ENCODE measurements at regions not wholly inside any gene's neighbourhood (a gene's known extent, or its start where the extent isn't known, plus 50 kb on each side); places are given as distances from the start of the nearest gene placed in this dataset.

- no peaks in the 10 kb centered on the region for H3K36me3 ChIP-seq (replicated peaks; ENCODE audit: control insufficient read depth, insufficient read depth, low read length)
- H3K4me3 ChIP-seq (ENCODE audit: insufficient read depth, low read depth, low read length) = no peak overlapping the region
- no peak for DNase-seq
- no peaks in the 10 kb centered on the region for H3K27me3 ChIP-seq (ENCODE audit: control insufficient read depth, insufficient read depth, low read length)
Observed at GRCh38 chr11:106186630-106187029, 109.2 kb downstream of the AASDHPPT start.

DNA sequence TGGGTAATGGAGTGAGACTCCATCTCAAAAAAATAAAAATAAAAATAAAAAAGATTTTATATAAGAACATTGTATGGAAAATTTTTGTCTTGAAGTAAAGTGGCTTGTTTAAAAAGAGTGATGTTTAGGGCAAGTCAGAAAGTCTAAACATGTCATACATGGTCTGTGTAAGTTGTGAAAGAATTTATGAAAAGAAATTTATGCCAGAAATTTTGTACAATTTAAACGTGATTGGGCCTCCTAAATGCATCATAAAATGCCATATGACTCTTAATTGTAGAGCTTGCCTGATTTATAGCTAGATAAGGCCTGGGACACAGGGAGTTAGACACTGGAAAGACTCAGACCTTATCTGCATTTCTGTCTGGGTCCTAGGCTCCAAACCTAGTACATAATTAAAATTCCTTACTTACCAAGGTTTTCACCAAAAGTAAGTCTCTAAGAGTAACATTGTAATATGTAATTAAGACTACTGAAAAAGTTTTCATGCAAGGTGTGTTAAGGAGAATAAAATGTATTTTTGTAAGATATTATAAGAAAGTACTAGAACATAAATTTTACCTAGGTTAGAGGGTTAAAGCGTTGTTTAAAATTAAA lies 110.5 kb downstream of the AASDHPPT start:
- Histone ChIP-seq H3K36me3 (replicated peaks; ENCODE audit: control insufficient read depth, insufficient read depth, low read length) (no peaks in the 10 kb centered on the region), H3K4me3 (ENCODE audit: insufficient read depth, low read depth, low read length) (no peak overlapping the region), H3K27me3 (ENCODE audit: control insufficient read depth, insufficient read depth, low read length) (no peaks in the 10 kb centered on the region)
- DNase-seq = no peak

- no peak overlapping the region for H3K4me3 ChIP-seq (ENCODE audit: insufficient read depth, low read depth, low read length)
- H3K36me3 ChIP-seq (replicated peaks; ENCODE audit: control insufficient read depth, insufficient read depth, low read length) = no peaks in the 10 kb centered on the region
- DNase-seq = no peak
- no peaks in the 10 kb centered on the region for H3K27me3 ChIP-seq (ENCODE audit: control insufficient read depth, insufficient read depth, low read length)
Observed at GRCh38 chr11:106193956-106194355, 116.5 kb downstream of the AASDHPPT start.

GRCh38 chr11:106197438-106197837 lies 120.0 kb downstream of the AASDHPPT start:
- Histone ChIP-seq H3K36me3 (replicated peaks; ENCODE audit: control insufficient read depth, insufficient read depth, low read length) (no peaks in the 10 kb centered on the region), H3K27me3 (ENCODE audit: control insufficient read depth, insufficient read depth, low read length) (no peaks in the 10 kb centered on the region), H3K4me3 (ENCODE audit: insufficient read depth, low read depth, low read length) (no peak overlapping the region)
- DNase-seq = no peak

DNA sequence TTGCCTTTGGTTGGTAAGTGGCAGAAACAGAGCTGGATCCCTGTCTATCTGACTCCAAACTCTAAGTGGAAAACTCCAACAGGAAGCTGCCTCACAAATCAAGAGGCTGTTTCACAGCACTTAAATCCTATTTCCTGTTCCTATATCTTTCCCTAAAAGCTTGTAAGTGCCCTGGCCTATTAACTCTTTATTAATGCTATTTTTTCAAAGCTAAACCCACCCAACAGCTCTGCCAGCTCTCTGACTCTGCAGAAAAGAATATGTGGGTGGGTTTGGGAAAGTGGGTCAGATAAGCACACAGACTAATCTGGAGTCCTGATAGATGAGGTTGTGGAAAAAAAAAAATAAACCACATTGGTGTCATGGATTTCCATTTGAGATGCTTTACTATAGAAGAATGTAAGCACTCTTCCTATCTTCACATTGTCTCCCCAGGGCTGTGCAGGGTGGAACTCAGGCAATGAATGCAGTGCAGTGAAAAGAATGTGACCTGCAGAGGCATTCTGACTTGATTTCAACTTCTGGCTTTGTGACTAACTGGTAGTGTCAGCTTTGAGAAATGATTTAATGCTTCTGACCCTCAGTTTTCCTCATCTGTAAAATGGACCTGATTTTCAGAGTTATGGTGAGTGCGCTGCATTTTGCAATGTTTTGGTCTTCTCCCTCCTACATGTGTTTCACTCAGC lies 125.6 kb downstream of the AASDHPPT start:
- no peaks in the 10 kb centered on the region for H3K36me3 ChIP-seq (replicated peaks; ENCODE audit: control insufficient read depth, insufficient read depth, low read length)
- H3K27me3 ChIP-seq (ENCODE audit: control insufficient read depth, insufficient read depth, low read length) = no peaks in the 10 kb centered on the region
- no peak for DNase-seq
- no peak overlapping the region for H3K4me3 ChIP-seq (ENCODE audit: insufficient read depth, low read depth, low read length)

DNA sequence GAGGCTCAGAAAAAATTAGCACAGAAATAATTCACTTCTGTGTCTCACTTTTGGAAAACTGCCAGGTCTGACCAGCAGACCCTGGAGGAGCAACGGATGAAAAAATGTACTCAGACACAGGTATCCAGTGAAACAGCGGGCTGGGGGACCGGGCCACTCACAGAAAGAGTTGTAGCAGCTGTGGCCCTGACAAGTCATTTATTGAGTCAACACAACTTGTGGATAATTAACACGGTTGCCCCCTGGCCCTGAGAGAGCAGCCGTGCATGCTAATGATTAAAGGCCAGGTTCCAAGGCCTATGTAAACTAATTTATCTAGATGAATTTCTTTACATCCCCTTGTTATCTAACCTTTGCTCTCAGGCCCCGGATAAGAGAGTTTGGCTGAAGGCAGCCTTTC lies 131.3 kb downstream of the AASDHPPT start:
- no peaks in the 10 kb centered on the region for H3K27me3 ChIP-seq (ENCODE audit: control insufficient read depth, insufficient read depth, low read length)
- H3K4me3 ChIP-seq (ENCODE audit: insufficient read depth, low read depth, low read length) = no peak overlapping the region
- no peak for DNase-seq
- no peaks in the 10 kb centered on the region for H3K36me3 ChIP-seq (replicated peaks; ENCODE audit: control insufficient read depth, insufficient read depth, low read length)

DNA sequence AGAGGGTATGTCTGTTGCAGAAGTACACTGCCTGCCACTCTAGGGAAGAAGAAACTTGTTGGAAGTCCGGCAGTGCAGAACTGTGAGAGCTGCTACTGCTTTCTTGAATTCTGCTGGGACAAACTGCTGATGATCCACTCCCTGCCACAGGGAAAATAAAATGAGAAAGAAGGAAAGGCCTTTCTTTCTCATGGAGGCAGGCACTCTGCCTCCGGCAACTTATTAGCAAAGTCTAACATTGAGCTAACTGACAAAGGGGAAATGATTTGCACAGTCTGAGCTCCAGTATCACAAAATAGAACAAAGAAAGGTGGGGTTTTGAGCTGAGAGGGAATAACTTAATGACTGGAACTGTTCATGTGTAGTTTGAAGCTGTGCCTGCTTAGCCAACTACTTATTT lies 134.6 kb downstream of the AASDHPPT start:
- Histone ChIP-seq H3K36me3 (replicated peaks; ENCODE audit: control insufficient read depth, insufficient read depth, low read length) (no peaks in the 10 kb centered on the region), H3K27me3 (ENCODE audit: control insufficient read depth, insufficient read depth, low read length) (no peaks in the 10 kb centered on the region), H3K4me3 (ENCODE audit: insufficient read depth, low read depth, low read length) (no peak overlapping the region)
- no peak for DNase-seq

DNA sequence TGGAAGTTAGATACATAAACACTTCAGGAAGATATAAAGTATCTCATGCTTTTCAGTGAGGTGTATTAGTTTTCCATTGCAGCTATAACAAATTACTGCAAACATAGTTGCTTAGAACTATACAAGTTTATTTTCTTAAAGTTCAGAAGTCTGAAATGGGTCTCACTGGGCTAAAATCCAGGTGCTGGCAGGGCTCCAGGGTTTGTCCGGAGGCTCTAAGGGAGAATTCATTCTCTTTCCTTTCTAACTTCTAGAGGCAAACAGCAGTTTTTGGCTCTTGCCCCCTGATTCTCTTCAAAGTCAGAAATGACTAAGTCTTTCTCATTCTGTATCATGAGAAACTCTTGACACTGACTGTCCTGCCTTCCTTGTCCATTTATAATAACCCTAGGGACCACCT lies 138.8 kb downstream of the AASDHPPT start:
- Histone ChIP-seq H3K27me3 (ENCODE audit: control insufficient read depth, insufficient read depth, low read length) (no peaks in the 10 kb centered on the region), H3K4me3 (ENCODE audit: insufficient read depth, low read depth, low read length) (no peak overlapping the region), H3K36me3 (replicated peaks; ENCODE audit: control insufficient read depth, insufficient read depth, low read length) (no peaks in the 10 kb centered on the region)
- no peak for DNase-seq

DNA sequence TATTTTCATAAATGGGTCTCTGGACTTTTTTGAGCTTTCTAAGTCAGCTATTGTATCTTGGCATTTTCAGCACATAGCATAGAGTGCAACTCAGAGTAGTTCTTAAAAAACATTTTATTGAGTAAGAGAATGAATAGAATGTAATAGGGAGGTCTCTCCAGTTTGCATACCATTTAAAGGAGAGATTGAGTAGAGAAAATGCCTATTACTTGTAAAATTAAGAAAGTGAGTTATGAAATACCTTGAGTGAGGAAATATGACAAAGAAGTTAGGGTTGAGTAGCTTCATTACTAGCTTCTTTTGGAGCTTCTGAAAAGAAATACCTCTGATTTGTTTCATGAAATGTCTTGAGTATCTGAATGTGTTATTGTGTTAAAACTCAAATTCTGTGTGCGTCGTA lies 140.0 kb downstream of the AASDHPPT start:
- no peak for DNase-seq
- Histone ChIP-seq H3K27me3 (ENCODE audit: control insufficient read depth, insufficient read depth, low read length) (no peaks in the 10 kb centered on the region), H3K4me3 (ENCODE audit: insufficient read depth, low read depth, low read length) (no peak overlapping the region), H3K36me3 (replicated peaks; ENCODE audit: control insufficient read depth, insufficient read depth, low read length) (no peaks in the 10 kb centered on the region)

GRCh38 chr11:106218106-106218505 lies 140.6 kb downstream of the AASDHPPT start:
- DNase-seq = no peak
- H3K27me3 ChIP-seq (ENCODE audit: control insufficient read depth, insufficient read depth, low read length) = no peaks in the 10 kb centered on the region
- no peak overlapping the region for H3K4me3 ChIP-seq (ENCODE audit: insufficient read depth, low read depth, low read length)
- no peaks in the 10 kb centered on the region for H3K36me3 ChIP-seq (replicated peaks; ENCODE audit: control insufficient read depth, insufficient read depth, low read length)

GRCh38 chr11:106222626-106223025 lies 145.2 kb downstream of the AASDHPPT start:
- Histone ChIP-seq H3K27me3 (ENCODE audit: control insufficient read depth, insufficient read depth, low read length) (no peaks in the 10 kb centered on the region), H3K4me3 (ENCODE audit: insufficient read depth, low read depth, low read length) (no peak overlapping the region), H3K36me3 (replicated peaks; ENCODE audit: control insufficient read depth, insufficient read depth, low read length) (no peaks in the 10 kb centered on the region)
- no peak for DNase-seq

DNA sequence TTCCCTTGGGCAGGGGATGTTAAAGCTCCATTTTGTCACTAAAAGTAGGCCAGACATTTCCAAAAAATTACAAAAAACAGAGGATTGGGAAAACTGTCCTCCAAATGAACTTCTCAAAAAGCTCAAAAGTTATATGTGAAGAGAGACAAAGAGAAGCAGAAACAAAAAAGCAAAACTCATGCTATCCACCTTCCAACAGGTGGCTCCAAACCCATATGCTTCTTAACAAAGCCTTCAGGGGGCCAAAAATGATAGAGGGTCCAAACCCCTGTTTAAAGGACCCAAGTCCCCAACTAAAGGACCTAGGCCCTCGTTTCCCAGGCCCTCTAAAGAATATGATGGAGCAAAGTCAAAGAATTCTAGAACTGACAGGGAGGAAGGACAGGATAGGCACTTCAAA lies 146.7 kb downstream of the AASDHPPT start:
- no peak overlapping the region for H3K4me3 ChIP-seq (ENCODE audit: insufficient read depth, low read depth, low read length)
- H3K36me3 ChIP-seq (replicated peaks; ENCODE audit: control insufficient read depth, insufficient read depth, low read length) = no peaks in the 10 kb centered on the region
- H3K27me3 ChIP-seq (ENCODE audit: control insufficient read depth, insufficient read depth, low read length) = no peaks in the 10 kb centered on the region
- DNase-seq = no peak

- H3K4me3 ChIP-seq (ENCODE audit: insufficient read depth, low read depth, low read length) = no peak overlapping the region
- H3K36me3 ChIP-seq (replicated peaks; ENCODE audit: control insufficient read depth, insufficient read depth, low read length) = no peaks in the 10 kb centered on the region
- no peaks in the 10 kb centered on the region for H3K27me3 ChIP-seq (ENCODE audit: control insufficient read depth, insufficient read depth, low read length)
- no peak for DNase-seq
Observed at GRCh38 chr11:106228996-106229395, 151.5 kb downstream of the AASDHPPT start.

GRCh38 chr11:106231591-106231990 lies 154.1 kb downstream of the AASDHPPT start:
- no peaks in the 10 kb centered on the region for H3K27me3 ChIP-seq (ENCODE audit: control insufficient read depth, insufficient read depth, low read length)
- no peak for DNase-seq

GRCh38 chr11:106233191-106233590 lies 155.7 kb downstream of the AASDHPPT start:
- DNase-seq = no peak
- Histone ChIP-seq H3K36me3 (replicated peaks; ENCODE audit: control insufficient read depth, insufficient read depth, low read length) (no peaks in the 10 kb centered on the region), H3K4me3 (ENCODE audit: insufficient read depth, low read depth, low read length) (no peak overlapping the region)

More at GRCh38 chr11:106231591-106231990, 154.1 kb downstream of the AASDHPPT start:
- Histone ChIP-seq H3K4me3 (ENCODE audit: insufficient read depth, low read depth, low read length) (no peak overlapping the region), H3K36me3 (replicated peaks; ENCODE audit: control insufficient read depth, insufficient read depth, low read length) (no peaks in the 10 kb centered on the region)

More at GRCh38 chr11:106233191-106233590, 155.7 kb downstream of the AASDHPPT start:
- H3K27me3 ChIP-seq (ENCODE audit: control insufficient read depth, insufficient read depth, low read length) = no peaks in the 10 kb centered on the region

All from H7 (cell line).